ENCODE measurements at regions not wholly inside any gene's neighbourhood (a gene's known extent, or its start where the extent isn't known, plus 50 kb on each side); places are given as distances from the start of the nearest gene placed in this dataset.

- no peak overlapping the region for H3K4me3 ChIP-seq (ENCODE audit: insufficient read depth, low read depth, low read length)
- CTCF ChIA-PET: no interaction called here
- H3K56ac ChIP-seq (ENCODE audit: extremely low read depth, insufficient read depth, low read length): no peak overlapping the region
- H3K9me1 ChIP-seq (ENCODE audit: insufficient read depth, low read length): no peaks in the 10 kb centered on the region
- H3K79me1 ChIP-seq (ENCODE audit: low read depth in 1 of 2, low read length in 2 of 2): no peaks in the 10 kb centered on the region
- no peaks in the 10 kb centered on the region for H4K20me1 ChIP-seq (ENCODE audit: insufficient read depth, low read length)
- H3K4ac ChIP-seq (ENCODE audit: low read depth, low read length): no peak overlapping the region
- POLR2A ChIA-PET (ENCODE audit: unreplicated experiment): no interaction called here
- H2AK9ac ChIP-seq (replicated peaks; ENCODE audit: low read depth, low read length, poor library complexity): no peak overlapping the region
- DNase-seq (no peak), ATAC-seq (ENCODE audit: low read depth) (no peak)
- no peak overlapping the region for H3K14ac ChIP-seq (replicated peaks; ENCODE audit: low read depth, low read length)
- no peaks in the 10 kb centered on the region for H3K36me3 ChIP-seq (ENCODE audit: control insufficient read depth, insufficient read depth, low read length)
- no peak overlapping the region for H4K91ac ChIP-seq (ENCODE audit: insufficient read depth, low read depth, low read length)
- TF ChIP-seq ELK1 (IDR thresholded peaks at IDR 0.05; ENCODE audit: borderline replicate concordance, low read depth, low read length) (no peak), MXI1 (IDR thresholded peaks at IDR 0.05; ENCODE audit: borderline replicate concordance, low read depth, low read length) (no peak), FOS (IDR thresholded peaks at IDR 0.05; ENCODE audit: low read depth, low read length) (no peak), NFE2L2 (IDR thresholded peaks at IDR 0.05; ENCODE audit: low read depth, low read length) (no peak), CEBPB (IDR thresholded peaks at IDR 0.05; ENCODE audit: low read depth, low read length) (no peak), MAZ (IDR thresholded peaks at IDR 0.05; ENCODE audit: borderline replicate concordance, low read depth, low read length) (no peak), MAFK (IDR thresholded peaks at IDR 0.05; ENCODE audit: low read depth, low read length) (no peak), RAD21 (IDR thresholded peaks at IDR 0.05; ENCODE audit: low read length) (no peak), BHLHE40 (IDR thresholded peaks at IDR 0.05; ENCODE audit: low read depth, low read length) (no peak), POLR2A (IDR thresholded peaks at IDR 0.05; ENCODE audit: low read depth, low read length) (no peak), RCOR1 (IDR thresholded peaks at IDR 0.05; ENCODE audit: insufficient replicate concordance, low read length) (no peak), USF2 (IDR thresholded peaks at IDR 0.05; ENCODE audit: low read depth, low read length) (no peak), CHD1 (IDR thresholded peaks at IDR 0.05; ENCODE audit: low read depth, low read length) (no peak), CTCF (conservative IDR thresholded peaks at IDR 0.05; ENCODE audit: low read depth, low read length) (no peak)
- H3K27me3 ChIP-seq (ENCODE audit: control insufficient read depth, insufficient read depth, low read length): peaks cover 2% of the 10 kb centered on the region
- H3K9ac ChIP-seq (ENCODE audit: low read depth, low read length): no peak overlapping the region
- no peak overlapping the region for H2BK5ac ChIP-seq (ENCODE audit: low read depth, low read length, poor library complexity, severe bottlenecking)
- no peaks in the 10 kb centered on the region for H3K9me3 ChIP-seq (ENCODE audit: control insufficient read depth, insufficient read depth, low read length)
- intact Hi-C loops (cut with micrococcal nuclease): no loop called here
- H2BK120ac ChIP-seq (ENCODE audit: low read depth, low read length): no peak overlapping the region
- H3K23ac ChIP-seq (ENCODE audit: low read depth, low read length): no peak overlapping the region
- H3K27ac ChIP-seq (ENCODE audit: insufficient read depth, low read length): no peak overlapping the region
- WGBS, 2 experiments (ENCODE audit: extremely low coverage in 2 of 2, insufficient read length in 1 of 2): no CpG with 5 or more reads among the region's 4 CpGs
- H3K18ac ChIP-seq (ENCODE audit: low read depth, low read length): no peak overlapping the region
- dilution Hi-C loops (cut with HindIII; ENCODE audit: low sequenced_read_pairs, unreplicated experiment): no loop called here
- no TSS peak for BruUV-seq (replicated peaks)
- no peak overlapping the region for H4K5ac ChIP-seq (ENCODE audit: low read depth, low read length)
- no peak overlapping the region for H2BK20ac ChIP-seq (ENCODE audit: low read depth, low read length)
- in situ Hi-C loops (cut with MboI; ENCODE audit: low sequenced_read_pairs): no loop called here
- H3K4me2 ChIP-seq (ENCODE audit: low read depth, low read length): no peak overlapping the region
- H2AFZ ChIP-seq (replicated peaks; ENCODE audit: low read length, poor library complexity): no peak overlapping the region
- H4K8ac ChIP-seq (ENCODE audit: low read depth in 2 of 2, low read length in 2 of 2): no peak overlapping the region
- no peak overlapping the region for H2AK5ac ChIP-seq (ENCODE audit: low read depth, low read length)
- H2BK15ac ChIP-seq (ENCODE audit: low read depth, low read length): no peak overlapping the region
- H3K4me1 ChIP-seq (ENCODE audit: control insufficient read depth, insufficient read depth, low read length): no peaks in the 10 kb centered on the region
These were observed 140.1 kb downstream of the DHRS2 start for GRCh38 chr14:23776296-23776695.

Measured in IMR-90 (cell line).